ENCODE measurements at regions not wholly inside any gene's neighbourhood (a gene's known extent, or its start where the extent isn't known, plus 50 kb on each side); places are given as distances from the start of the nearest gene placed in this dataset.
"Not testable (repeated sequence)": the region's sequence is repeated elsewhere in the genome, so short reads cannot be mapped to it uniquely, and the experiment has no call there.

DNA sequence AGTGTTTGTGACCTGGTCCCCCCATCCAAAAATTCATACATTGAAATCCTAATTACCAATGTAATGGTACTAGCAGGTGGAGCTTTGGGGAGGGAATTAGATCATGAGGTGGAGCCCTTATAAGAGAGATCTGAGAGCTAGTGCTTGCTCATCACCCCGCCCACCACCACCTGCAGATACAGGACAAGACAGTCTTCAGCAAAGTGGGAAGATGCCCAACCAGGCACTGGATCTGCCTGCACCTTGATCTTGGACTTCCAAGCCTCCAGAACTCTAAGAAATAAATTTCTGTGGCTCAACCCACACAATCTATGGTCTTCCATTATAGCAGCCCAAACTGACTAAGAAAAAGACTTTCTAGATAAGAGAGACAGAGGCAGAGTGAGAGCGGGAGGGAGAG, 343.4 kb downstream of the LRRIQ3 start:
- DNase-seq (ENCODE audit: low spot score): no peak

DNA sequence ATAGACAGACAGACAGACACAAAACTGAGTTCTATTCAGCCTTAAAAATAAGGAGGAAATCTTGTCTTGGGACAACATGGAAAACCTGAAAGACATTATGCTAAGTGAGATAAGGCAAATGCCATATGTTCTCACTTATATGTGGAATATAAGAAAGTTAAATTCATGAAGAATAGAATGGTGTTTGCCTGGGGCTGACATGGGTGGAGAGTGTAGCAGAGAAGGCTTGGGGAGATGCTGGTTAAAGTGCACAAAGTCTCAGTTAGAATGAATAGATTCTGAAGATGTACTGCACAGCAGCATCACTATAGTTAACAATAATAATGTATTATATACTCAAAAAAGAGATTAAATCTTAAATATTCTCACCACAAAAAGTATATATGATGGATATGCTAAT, 355.5 kb downstream of the LRRIQ3 start:
- no peak for DNase-seq (ENCODE audit: low spot score)

DNA sequence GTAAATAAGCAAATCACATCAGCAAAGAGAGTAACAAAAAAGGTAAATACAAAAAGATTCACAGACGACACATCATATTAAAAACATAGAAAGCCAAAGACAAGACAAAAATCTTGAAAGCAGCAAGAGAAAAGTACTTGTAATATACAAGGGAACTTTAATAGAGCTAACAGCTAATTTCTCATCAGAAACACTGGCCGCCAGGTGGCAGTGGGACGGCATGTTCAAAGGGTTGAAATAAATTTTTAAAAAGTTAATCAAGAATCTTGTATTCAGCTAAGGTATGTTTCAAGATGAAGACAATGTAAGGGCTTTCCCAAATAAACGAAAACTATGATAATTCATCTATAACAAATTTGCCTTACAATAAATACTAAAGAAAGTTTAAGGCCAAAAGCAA, 358.1 kb downstream of the LRRIQ3 start:
- DNase-seq (ENCODE audit: low spot score): no peak

DNA sequence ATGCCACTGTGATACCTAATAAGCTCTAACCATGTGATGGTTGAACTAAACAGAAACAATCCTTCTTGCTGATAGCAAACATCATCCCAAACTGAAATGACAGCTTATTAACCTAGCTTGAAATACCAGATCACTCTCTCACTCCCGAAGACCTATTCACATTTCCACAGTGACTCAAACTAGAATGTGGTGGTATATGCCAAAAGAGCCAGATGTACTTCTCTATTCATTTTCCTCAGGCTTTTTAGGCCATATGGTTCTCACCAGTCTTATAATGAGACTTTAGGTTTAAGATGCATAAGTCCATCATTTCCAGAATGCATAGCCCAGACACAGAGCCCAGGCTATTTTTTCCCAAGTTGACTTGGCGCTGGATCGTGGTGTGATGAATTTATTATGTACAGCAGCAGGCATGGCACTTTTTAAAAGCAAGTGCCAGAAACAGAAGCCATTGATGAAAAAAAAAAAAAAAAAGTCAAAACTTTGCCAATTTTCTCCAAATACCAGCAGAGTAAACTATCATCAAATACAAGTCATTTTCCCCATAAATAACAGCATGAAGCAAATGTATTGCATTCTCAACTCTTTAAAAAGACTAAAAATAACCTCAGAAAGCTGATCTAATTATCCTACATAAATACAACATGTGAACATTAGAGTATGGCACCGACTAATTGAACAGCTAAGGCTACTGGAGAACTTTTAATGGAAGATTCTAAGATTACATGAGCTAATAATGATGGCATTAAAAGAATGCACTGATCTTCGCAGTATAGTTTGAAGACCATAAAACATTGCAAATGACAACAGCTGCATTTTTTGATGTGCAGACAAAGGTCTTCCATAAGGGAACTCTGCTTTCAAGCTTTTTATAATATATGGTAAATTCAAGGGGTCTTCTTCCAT, 365.4 kb downstream of the LRRIQ3 start:
- DNase-seq (ENCODE audit: low spot score): no peak

DNA sequence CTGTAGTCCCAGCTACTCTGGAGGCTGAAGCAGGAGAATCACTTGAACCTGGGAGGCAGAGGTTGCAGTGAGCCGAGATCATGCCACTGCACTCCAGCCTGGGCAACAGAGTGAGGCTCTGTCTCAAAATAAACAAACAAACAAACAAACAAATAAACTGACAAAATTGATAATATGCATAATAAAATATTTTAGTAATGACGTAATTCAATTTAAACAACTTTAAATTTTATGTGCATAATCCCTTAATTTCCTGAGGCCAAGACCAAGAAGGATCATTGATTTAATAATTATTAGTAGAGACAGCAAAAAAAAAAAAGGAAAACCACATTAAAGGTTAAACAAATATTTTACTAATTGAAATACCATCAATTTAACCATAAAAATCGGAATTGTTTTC, 370.7 kb downstream of the LRRIQ3 start:
- DNase-seq (ENCODE audit: low spot score): not testable (repeated sequence)

DNA sequence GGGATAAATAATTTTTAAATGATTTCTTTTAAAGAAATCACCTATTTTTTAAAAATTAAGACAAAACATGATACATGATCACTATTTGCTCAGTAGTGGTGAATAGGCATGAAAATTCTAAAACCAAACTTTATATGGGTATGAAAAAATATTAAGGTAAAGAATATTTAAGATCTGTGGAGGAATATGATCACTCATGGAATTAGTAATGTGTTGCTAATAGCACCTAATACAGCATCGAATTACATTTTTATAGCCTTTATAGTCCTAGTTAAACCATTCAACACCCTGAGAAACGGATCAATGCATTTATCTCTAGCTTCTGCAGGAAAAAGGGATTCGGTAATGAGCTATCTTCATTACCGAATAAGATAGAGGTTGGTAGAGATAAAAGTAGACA, 373.9 kb downstream of the LRRIQ3 start:
- DNase-seq (ENCODE audit: low spot score): no peak

DNA sequence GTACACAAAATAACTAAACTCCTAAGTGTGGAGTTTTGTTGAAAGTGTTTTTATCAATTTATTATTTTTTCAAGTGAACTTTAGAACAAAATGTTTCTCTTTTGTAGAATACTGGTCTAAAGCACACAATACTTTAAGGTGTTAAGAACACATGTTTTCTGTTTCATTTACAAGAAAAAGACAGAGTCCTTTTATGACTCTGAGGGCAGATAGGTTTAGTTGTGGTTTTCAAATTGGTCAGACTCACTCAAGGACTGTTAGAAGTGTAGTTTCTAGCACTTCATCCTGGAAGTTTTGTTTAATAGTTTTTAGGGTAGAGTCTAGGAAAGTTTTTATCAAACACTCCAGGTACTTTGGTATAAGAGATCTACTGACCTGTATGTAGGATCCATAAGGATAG, 376.5 kb downstream of the LRRIQ3 start:
- no peak for DNase-seq (ENCODE audit: low spot score)

DNA sequence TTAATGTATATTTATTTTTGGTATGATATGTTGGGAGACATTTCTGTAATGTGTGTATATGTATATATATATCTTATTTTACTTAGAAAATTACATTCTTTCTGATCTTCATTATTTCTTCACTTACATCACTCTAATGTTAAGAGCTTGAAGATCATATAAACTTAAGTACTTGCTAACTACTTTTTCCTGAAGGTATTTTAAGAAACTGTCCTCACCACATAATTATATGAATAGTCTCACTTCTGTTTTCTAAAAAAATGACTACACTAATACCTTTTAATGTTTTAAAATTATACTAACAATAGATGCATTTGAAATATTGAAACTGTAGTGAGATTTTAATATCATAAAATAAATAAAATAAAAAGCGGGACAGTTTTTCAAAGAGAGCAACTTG, 377.1 kb downstream of the LRRIQ3 start:
- no peak for DNase-seq (ENCODE audit: low spot score)

DNA sequence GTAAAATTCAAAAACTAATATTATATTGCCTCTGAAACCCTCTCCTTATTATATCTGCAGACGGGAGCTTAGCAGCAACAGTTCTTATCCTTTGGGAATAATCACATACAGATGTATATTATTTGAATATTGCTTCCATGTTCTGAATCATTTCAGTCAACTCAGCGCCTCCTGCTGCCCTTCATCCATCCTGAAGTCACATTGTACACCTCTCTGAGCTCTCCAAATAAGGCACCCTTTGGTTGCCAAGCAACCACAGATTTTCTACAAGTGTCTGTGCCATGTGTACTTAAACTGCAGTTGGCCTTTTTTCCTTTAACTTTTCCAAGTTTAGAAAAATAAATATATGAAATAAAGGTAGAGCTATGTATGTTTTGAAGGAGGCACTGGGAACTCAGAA, 384.3 kb downstream of the LRRIQ3 start:
- DNase-seq (ENCODE audit: low spot score): no peak

DNA sequence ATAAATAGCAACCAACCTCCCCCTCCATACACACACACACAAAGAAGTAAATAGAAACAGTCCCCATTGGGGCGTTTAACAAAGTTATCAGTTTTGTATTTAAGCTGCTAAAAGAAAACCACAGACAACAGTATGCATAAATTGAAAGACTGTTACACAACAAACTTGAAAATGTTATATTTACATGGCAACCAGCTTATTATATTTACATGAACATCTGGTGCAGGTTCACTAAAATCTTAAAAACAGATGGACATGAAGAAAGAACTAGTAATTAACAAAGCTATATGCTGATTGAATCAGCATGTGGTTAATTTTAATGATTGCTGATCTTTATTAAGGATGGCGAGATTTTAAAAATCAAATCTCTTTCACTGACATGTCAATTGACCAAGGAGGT, 384.7 kb downstream of the LRRIQ3 start:
- DNase-seq (ENCODE audit: low spot score): no peak

DNA sequence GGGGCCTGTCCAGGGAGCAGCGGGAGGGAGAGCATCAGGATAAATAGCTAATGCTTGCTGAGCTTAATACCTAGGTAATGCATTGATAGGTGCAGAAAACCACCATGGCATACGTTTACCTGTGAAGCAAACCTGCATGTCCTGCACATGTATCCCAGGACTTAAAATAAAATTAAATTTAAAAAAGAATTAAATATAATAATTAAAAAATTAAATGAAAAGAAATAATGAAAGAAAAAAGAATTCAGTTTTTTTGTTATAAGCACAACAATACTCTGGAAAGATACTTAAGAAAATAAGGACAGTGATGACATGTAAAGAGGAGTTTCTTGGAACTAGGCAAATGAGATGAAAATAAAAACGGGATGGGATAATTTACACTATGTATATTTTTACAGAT, 386.2 kb downstream of the LRRIQ3 start:
- no peak for DNase-seq (ENCODE audit: low spot score)

DNA sequence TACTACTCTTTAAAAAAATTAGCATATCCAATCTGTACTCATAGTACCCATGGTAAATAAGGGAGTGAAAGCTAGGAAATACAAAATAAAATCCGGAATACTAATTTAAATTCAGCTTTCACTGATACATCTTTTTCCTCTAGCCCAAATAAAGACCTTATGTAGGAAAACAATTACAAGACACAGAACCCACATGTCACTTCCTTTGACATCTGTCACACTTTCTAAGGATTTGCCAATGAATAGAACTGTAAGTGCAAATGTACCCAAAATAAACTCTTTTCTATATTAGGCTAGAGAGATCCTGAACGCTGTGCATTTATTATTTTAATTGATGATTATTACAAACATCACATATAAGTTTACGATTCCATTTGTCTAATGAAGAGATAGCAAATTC, 393.0 kb downstream of the LRRIQ3 start:
- DNase-seq (ENCODE audit: low spot score): no peak

DNA sequence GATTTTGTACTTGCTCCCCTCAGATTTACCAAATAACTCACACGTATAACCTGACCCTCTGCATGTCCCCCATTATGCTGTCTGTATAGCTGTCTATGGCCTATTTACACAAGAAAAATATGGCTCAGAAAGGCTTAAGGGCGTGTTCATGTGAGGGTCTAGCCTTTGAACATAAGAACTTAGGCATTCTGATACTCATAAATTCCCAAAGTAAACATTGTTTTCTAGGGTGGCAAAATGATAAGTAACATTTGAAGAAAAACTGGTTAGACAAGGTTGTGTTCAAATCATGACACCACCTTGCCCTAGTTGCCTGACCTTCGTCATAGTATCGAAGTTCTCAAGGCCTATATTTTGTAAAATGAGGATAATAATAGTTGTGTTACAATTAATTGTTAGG, 394.6 kb downstream of the LRRIQ3 start:
- DNase-seq (ENCODE audit: low spot score): no peak

DNA sequence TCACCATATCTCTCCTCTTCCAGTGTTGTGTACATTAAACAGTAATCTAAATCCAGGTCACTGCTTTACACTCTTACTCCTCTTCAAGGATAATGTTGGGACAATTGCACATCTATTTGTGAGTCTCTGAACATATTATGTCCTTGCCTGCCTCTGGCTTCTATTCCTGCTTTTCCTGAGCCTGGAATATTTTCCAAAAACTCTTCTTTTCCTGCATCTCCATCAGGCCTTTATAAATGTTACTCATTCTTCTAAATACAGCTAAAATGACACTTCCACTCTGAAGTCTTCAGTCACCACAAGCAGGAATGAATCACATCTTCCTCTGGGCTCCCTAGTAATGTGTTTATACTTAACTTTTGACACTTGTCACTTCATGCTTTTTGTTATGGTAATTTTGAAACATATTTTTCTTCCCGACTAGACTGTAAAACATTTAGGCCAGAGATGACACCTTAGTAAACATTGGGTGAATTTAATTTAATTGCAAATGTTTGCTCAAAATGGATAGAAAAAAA, 396.0 kb downstream of the LRRIQ3 start:
- DNase-seq (ENCODE audit: low spot score): no peak

DNA sequence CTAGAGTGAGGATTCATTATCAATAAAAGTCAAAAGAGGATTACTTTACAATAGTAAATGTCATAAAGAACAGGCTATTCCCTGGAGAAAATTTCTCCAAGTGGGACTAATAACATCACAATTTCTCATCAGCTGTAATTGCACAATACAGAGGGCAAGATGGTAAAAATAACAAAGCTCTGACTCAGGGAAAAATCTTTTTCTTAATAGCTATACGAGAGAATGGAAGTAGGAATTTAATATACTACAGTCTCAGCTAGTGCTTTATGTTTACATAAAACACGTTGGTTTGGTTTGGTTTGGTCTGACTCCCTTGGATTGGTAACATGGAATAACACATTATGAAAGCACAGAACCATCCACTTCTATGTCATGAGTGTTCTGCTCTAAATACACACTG, 397.6 kb downstream of the LRRIQ3 start:
- no peak for DNase-seq (ENCODE audit: low spot score)

DNA sequence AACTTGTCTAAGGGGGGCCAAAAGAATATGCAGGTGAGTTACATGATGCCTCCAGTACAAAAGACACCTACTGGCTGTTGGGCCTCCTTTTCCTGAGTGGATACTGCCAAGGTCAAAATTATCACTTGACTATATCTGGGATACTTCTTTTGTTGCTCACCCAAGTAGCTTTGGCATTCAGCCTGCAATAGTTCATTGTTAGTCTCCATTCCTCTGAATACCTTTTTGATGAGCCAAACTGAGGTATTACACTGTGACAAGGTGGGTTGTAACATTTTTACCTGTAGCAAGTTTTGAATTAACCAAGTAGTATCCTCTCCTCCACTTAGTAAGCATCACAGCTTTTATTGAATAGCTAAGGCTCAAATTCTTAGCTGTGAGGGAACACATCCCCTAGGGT, 408.0 kb downstream of the LRRIQ3 start:
- no peak for DNase-seq (ENCODE audit: low spot score)

DNA sequence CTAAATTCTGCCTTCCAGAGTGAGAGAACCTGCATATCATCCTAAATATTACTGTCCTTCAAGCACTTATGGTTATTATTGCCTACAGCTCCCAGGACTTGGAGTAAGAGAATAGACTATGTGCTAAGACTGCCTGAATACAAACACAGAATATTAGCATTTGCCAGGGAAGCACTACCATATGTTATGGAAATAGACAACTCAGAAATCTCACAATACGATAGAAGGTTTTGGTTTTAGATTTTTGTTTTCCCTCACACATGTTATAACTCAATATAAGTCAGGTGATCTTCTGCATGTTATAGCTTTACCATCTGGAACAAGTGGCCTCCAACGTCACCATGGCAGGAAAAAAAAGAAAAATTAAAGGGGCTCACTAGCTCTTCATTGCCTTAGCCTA, 413.9 kb downstream of the LRRIQ3 start:
- DNase-seq (ENCODE audit: low spot score): no peak

DNA sequence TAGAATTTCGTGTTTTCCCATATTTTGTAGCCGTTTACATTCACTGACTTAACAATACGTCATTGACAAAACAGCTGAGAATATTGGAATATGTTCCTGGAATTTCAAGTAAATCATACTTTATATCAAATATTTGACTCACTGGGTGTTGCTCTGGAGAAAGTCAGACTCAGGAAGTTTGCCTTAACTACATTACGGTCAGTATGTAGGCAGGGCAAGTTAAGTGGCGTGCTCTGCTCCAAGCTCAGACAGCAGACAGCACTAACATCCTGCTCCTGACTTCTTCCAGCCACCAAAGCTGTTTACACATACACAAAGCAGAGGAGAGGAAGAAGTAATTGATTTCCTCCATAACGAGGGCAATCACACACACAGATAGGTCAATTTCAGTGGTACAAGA, 414.6 kb downstream of the LRRIQ3 start:
- DNase-seq (ENCODE audit: low spot score): no peak

DNA sequence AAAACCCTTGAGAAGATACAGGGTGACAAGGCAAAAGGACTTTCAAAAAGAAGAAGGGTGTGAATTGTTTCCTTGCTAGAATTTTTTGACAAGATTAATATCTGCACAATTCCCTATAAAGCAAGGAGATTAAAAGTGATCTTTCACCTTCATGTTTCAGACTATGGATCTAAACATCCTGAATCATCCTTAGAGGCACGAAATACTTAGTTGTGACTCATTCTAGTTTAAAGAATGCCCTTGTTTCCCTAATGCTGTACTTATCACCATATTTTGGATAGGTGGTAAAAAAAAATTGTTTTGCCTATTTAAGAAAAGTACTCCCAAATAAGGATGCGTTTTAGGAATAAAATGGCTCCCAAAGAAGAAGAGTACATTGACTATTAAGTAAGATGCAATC, 415.1 kb downstream of the LRRIQ3 start:
- no peak for DNase-seq (ENCODE audit: low spot score)

DNA sequence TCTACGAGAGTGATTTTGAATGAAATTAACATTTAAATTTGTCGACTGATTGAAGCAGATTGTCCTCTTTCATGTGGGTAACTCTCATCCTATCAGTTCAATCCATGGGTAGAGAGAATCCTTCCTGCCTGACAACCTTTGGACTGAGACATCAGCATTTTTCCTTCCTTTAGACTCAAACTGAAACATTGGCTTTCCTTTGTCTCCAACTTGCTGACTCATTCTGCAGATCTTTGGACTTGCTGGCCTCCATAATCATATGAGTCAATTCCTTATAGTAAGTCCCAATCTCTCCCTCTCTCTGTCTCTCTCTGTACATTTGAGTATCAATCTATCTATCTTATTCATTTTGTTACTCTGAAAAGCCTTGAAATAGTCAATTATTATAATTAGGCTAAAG, 416.7 kb downstream of the LRRIQ3 start:
- DNase-seq (ENCODE audit: low spot score): no peak

DNA sequence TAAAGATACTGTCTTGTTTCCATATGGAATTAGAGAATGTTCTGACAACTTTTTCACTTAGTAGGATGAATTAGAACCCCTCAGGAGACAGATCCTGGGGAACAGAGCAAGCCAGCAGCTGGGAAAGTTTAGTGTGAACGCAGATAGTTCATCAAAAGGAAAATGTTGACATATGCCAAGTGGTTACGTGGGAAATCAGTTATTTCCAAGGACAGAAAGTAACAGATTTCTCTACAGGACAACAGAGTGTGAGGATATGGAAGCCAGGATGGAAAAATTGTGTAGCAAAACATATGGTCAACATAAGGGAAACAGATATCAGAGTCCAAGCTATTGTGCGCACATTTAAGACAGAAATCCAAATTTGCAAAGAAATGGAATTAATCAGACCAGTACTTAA, 419.5 kb downstream of the LRRIQ3 start:
- DNase-seq (ENCODE audit: low spot score): no peak

DNA sequence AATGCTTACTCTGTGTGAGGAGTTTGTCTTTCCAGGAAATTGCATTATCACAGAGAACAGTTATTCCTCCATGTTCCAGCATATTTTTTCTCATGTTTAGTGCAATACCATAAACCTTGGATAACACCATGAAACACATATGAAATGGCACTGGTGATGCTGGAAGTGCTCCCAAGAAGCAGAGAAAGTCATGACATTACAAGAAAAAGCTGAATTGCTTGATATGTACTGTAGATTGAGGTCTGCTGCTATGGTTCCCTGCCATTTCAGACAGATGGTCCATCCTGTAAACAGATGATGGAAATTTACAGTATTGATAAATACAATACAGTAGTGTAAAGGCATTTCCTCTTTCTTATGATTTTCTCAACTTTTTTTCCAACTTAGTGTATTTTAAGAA, 422.1 kb downstream of the LRRIQ3 start:
- no peak for DNase-seq (ENCODE audit: low spot score)

DNA sequence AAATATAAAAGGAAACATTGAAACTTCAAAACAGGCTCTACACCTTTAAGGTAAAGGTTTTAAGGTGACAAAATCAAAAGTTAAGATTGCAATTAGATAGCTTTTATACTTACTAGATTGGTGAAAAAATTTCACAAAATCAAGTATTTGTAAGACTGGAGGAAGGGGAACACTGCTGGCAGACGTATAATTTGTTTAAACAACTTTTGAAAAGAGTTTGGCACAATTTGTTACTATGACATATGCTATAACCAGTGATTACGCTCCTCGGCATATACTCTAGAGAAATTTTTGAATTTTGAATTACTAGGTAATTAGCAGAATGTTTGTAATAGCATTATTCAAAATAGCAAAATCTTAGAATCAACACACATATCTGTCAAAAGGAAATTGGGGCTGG, 425.0 kb downstream of the LRRIQ3 start:
- DNase-seq (ENCODE audit: low spot score): no peak

DNA sequence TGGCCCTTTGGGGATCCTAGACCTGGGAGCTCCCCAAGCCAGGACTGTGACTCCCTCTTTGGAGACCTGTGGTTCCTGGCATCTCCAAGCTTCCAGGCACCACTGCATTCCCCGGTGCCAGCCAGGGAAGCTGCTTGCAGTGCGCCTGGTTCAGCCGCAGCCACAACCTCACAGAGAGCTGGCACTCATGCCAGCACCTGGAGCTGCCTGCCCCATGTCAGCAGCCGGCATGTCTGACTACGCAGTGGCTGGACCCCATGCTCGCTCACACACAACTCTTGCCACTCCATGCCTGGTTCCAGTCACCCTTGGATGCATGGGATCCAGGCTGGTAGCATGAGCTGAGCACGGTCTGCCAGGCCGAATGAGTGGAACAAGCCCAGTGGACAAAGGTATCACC, 426.6 kb downstream of the LRRIQ3 start:
- no peak for DNase-seq (ENCODE audit: low spot score)
